HepG2 (cell line): ENCODE measurements at regions not wholly inside any gene's neighbourhood (a gene's known extent, or its start where the extent isn't known, plus 50 kb on each side); places are given as distances from the start of the nearest gene placed in this dataset.
"Not testable (repeated sequence)": the region's sequence is repeated elsewhere in the genome, so short reads cannot be mapped to it uniquely, and the experiment has no call there.

Source experiments
- ATAC-seq: fragments of 200-7000 bp; cut with Tn5 transposase; 3 replicates; pipeline ENCODE4 v1.9.1; 2020; ENCODE audit warnings: mild to moderate bottlenecking, moderate library complexity
- BruUV-seq: library from RNA; stranded (reverse); fragments of 400-500 nt; replicated peaks from 2 replicates; lab custom pipeline; 2021; lab: Mats Ljungman, UMichigan
- CTCF ChIA-PET: fragments of 300-600 bp; formaldehyde crosslinking; extraction: SDS; loops from one replicate; lab custom pipeline; 2021; ENCODE audit warnings: low total read pairs, inconsistent platforms, low intra/inter-chr PET ratio; lab: Yijun Ruan, JAX
- POLR2A ChIA-PET: fragments of 350-600 bp; sonication (Branson Sonifier 250); formaldehyde crosslinking; loops from one replicate; lab custom pipeline; 2020; ENCODE audit warnings: antibody characterized with exemption, inconsistent platforms; lab: Yijun Ruan, JAX
- DNase-seq: peaks from one replicate; pipeline ENCODE4 v3.0.0-alpha.2; 2015; ENCODE audit warnings: low spot score
- FAIRE-seq: peaks from 3 replicates; lab custom pipeline; 2011; peaks lifted over from hg19 to GRCh38; lab: Jason Lieb, UNC
- H2AFZ ChIP-seq: one replicate; pipeline ENCODE4 v1.6.1; 2011; ENCODE audit warnings: low read length, inconsistent platforms
- H3K27ac ChIP-seq: fragments of 300-600 bp; 3 replicates; pipeline ENCODE4 v1.8.0; 2011; ENCODE audit warnings: mixed run types, mild to moderate bottlenecking, mixed read lengths, low read length, inconsistent platforms; ENCODE audit not compliant: insufficient read depth; ENCODE audit errors: extremely low read length
- H3K27me3 ChIP-seq, 2 experiments: fragments of 200-600 bp in 1 of 2; 2 replicates in 1 of 2; 3 replicates in 1 of 2; pipeline versions ENCODE4 v1.6.0 to v1.8.0; 2011; ENCODE audit warnings: low read length in 2 of 2, mild to moderate bottlenecking in 2 of 2, moderate library complexity in 2 of 2, inconsistent platforms in 1 of 2; ENCODE audit not compliant: insufficient read depth in 2 of 2, control insufficient read depth in 1 of 2
- H3K36me3 ChIP-seq, 2 experiments: fragments of 200-600 bp in 1 of 2; replicated peaks in 1 of 2; 2 replicates in 1 of 2; 3 replicates in 1 of 2; pipeline versions ENCODE4 v1.5.1 to v1.8.0; 2011; ENCODE audit warnings: low read length in 2 of 2, inconsistent platforms in 1 of 2; ENCODE audit not compliant: insufficient read depth in 2 of 2, control insufficient read depth in 1 of 2
- H3K4me1 ChIP-seq: 2 replicates; pipeline ENCODE4 v1.5.1; 2012; ENCODE audit warnings: low read length, inconsistent platforms; ENCODE audit not compliant: insufficient read depth
- H3K4me2 ChIP-seq: 2 replicates; pipeline ENCODE4 v1.6.0; 2011; ENCODE audit warnings: low read depth, low read length, inconsistent platforms
- H3K4me3 ChIP-seq, 3 experiments: fragments of 200-600 bp in 1 of 3; sonication (generic), shearing (Covaris generic) in 1 of 3; replicated peaks in 1 of 3; 2 replicates each; pipeline ENCODE4 v1.5.1; 2011 to 2016; ENCODE audit warnings: low read length in 3 of 3, inconsistent platforms in 2 of 3, low read depth in 2 of 3, mild to moderate bottlenecking in 2 of 3, control low read depth in 1 of 3, mixed read lengths in 1 of 3; ENCODE audit not compliant: insufficient read depth in 1 of 3
- H3K79me2 ChIP-seq: one replicate; pipeline ENCODE4 v1.6.1; 2011; ENCODE audit warnings: low read length, inconsistent platforms; ENCODE audit not compliant: insufficient read depth
- H3K9ac ChIP-seq: 2 replicates; pipeline ENCODE4 v1.6.0; 2011; ENCODE audit warnings: mild to moderate bottlenecking, low read depth, low read length, inconsistent platforms; ENCODE audit not compliant: insufficient read depth
- H3K9me3 ChIP-seq: 2 replicates; pipeline ENCODE4 v1.5.1; 2012; ENCODE audit warnings: mild to moderate bottlenecking, low read length
- H4K20me1 ChIP-seq: 2 replicates; pipeline ENCODE4 v1.6.0; 2011; ENCODE audit warnings: inconsistent platforms, mild to moderate bottlenecking, low read length, moderate library complexity; ENCODE audit not compliant: insufficient read depth
- WGBS: methylation state at CpG from one replicate; pipeline ENCODE4 v1.1.6; 2017; ENCODE audit warnings: low lambda C conversion rate; 5-methylcytosine and 5-hydroxymethylcytosine counted together
- in situ Hi-C: cut with HindIII; loops from 2 replicates; pipeline ENCODE4 v1.10.0; 2017; ENCODE audit warnings: low pct_unique_long_range_greater_than_20kb; ENCODE audit not compliant: extremely low pct_ligation_motif_present
- intact Hi-C: fragments of 100-400 bp; cut with micrococcal nuclease; formaldehyde crosslinking; loops from one replicate; pipeline ENCODE4 v1.10.0; 2022; ENCODE audit not compliant: unreplicated experiment

GRCh38 chrX:90403859-90404258 lies 482.2 kb downstream of the TGIF2LX start:
- WGBS: 36% methylated on average over 4 of the region's 4 CpGs
- H3K4me1 ChIP-seq, in situ Hi-C loops, H3K27ac ChIP-seq, FAIRE-seq, ATAC-seq, H3K4me3 ChIP-seq, H3K9me3 ChIP-seq, DNase-seq, H3K9ac ChIP-seq, H3K27me3 ChIP-seq, CTCF ChIA-PET, H3K4me2 ChIP-seq, H4K20me1 ChIP-seq, H3K79me2 ChIP-seq, BruUV-seq, POLR2A ChIA-PET, H2AFZ ChIP-seq, intact Hi-C loops, H3K36me3 ChIP-seq: not testable (repeated sequence)

GRCh38 chrX:90404846-90405436 lies 483.2 kb downstream of the TGIF2LX start:
- in situ Hi-C loops, POLR2A ChIA-PET, H3K4me1 ChIP-seq, H3K4me2 ChIP-seq, FAIRE-seq, H2AFZ ChIP-seq, DNase-seq, intact Hi-C loops, H3K4me3 ChIP-seq, H3K9me3 ChIP-seq, H3K9ac ChIP-seq, ATAC-seq, H3K36me3 ChIP-seq, H4K20me1 ChIP-seq, H3K27ac ChIP-seq, H3K79me2 ChIP-seq, H3K27me3 ChIP-seq, CTCF ChIA-PET, BruUV-seq: not testable (repeated sequence)
- WGBS: no CpG with 5 or more reads among the region's 2 CpGs

GRCh38 chrX:90453770-90454338 lies 532.1 kb downstream of the TGIF2LX start:
- H4K20me1 ChIP-seq, H3K4me3 ChIP-seq, H3K4me2 ChIP-seq, DNase-seq, H3K27me3 ChIP-seq, H3K4me1 ChIP-seq, ATAC-seq, in situ Hi-C loops, FAIRE-seq, POLR2A ChIA-PET, H3K9me3 ChIP-seq, H3K36me3 ChIP-seq, intact Hi-C loops, CTCF ChIA-PET, H3K79me2 ChIP-seq, H3K27ac ChIP-seq, H2AFZ ChIP-seq, BruUV-seq, H3K9ac ChIP-seq: not testable (repeated sequence)
- 0% methylated on average over 1 of the region's 13 CpGs for WGBS

GRCh38 chrX:90458071-90458899 lies 536.6 kb downstream of the TGIF2LX start:
- CTCF ChIA-PET, in situ Hi-C loops, H2AFZ ChIP-seq, BruUV-seq, H3K27ac ChIP-seq, H3K36me3 ChIP-seq, intact Hi-C loops, ATAC-seq, H3K4me2 ChIP-seq, H3K9ac ChIP-seq, H3K4me1 ChIP-seq, H3K79me2 ChIP-seq, H4K20me1 ChIP-seq, H3K4me3 ChIP-seq, H3K9me3 ChIP-seq, POLR2A ChIA-PET, DNase-seq, FAIRE-seq, H3K27me3 ChIP-seq: not testable (repeated sequence)
- 8% methylated on average over 6 of the region's 9 CpGs for WGBS
